GM13977 (cell line): ENCODE measurements at regions not wholly inside any gene's neighbourhood (a gene's known extent, or its start where the extent isn't known, plus 50 kb on each side); places are given as distances from the start of the nearest gene placed in this dataset.

ENCODE experiments used
- DNase-seq: peaks from one replicate; pipeline ENCODE4 v3.0.0; 2012; ENCODE audit warnings: low spot score
- CTCF ChIP-seq: IDR thresholded peaks from 2 replicates; pipeline ENCODE4 v1.5.1; 2012; ENCODE audit warnings: mild to moderate bottlenecking, control low read depth; ENCODE audit not compliant: insufficient read depth; ENCODE audit errors: extremely low read depth, missing control alignments
- in situ Hi-C: fragments of 300-500 bp; cut with MboI; formaldehyde crosslinking; loops from one replicate; pipeline ENCODE4 v1.12.0; 2022; ENCODE audit warnings: low sequenced_read_pairs, low pct_unique_long_range_greater_than_20kb, mixed read lengths, inconsistent platforms; ENCODE audit not compliant: unreplicated experiment

DNA sequence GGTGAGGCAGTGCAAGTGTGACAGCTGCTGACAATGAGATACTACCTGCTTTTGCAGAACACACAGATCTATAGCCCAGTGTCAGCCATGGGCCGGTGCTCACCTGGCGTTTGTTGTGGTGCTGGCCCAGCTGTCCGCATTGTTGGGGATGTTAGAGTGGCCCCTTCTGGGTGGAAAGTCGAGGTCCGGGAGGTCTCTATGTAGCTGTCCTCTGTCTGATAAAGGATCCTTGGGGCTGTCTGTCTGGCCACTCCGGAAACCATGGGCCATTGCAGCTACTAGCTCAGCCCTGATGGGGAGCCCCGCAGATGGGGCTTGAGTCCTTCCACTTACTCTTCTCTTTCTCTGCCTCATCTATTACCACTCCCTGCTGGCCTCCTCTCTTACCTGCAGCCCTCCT lies 181.5 kb upstream of the TSHZ3 start:
- TF ChIP-seq CTCF = no peak
- no peak for DNase-seq
- in situ Hi-C loops = no loop called here

DNA sequence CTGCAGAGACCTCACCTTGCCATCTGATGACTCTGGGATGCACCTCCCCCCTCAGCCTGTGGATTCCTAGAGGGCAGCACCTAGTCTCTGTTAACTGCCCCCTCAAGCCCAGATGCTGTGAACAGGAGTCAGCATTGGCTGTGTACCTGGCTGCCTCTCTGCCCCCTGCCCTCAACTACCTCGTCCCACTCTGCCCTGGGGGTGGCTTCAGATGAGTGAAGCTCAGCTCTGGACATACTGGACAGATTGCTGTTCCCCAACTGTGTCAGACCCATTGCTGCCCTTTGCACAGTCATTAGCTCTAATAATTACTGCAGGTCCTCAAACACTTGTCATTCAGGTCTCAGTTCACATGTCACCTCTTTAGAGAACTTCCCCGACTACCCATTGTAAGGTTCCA lies 182.1 kb upstream of the TSHZ3 start:
- DNase-seq = no peak
- TF ChIP-seq CTCF = no peak
- in situ Hi-C loops = no loop called here

DNA sequence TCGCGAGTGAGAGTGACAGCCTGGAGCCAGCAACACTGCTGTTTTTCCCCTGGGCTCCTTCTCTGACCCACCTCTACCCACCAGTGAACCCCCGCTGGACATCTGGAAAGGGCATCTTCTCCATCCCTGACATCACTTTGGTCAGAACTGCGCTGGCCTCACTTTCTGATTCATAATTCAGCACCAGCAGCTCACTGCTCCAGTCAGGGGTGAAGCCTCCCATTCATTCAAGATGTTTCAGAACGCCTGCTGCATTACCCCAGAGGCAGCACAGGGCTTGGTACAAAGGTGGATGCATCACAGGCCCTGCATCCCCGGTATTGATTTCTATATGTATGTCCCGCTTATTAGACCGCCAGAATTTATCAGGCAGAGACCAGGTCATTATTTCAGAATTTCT lies 182.8 kb upstream of the TSHZ3 start:
- no peak for DNase-seq
- in situ Hi-C loops = no loop called here
- no peak for TF ChIP-seq CTCF

DNA sequence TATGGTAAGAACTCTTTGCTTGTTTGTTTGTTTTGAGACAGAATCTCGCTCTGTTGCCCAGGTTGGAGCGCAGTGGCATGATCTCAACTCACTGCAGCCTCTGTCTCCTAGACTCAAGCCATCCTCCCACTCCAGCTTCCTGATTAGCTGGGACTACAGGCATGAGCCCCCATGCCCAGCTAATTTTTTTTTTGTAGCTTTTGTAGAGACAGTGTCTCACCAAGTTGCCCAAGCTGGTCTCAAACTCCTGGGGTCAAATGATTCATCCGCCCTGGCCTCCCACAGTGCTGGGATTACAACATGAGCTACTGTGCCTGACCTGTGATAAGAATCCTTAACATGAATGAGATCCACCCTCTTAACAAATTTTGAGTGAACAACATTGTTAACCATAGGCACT lies 183.9 kb upstream of the TSHZ3 start:
- no peak for TF ChIP-seq CTCF
- DNase-seq = no peak
- in situ Hi-C loops = no loop called here

GRCh38 chr19:31534231-31534630 lies 185.0 kb upstream of the TSHZ3 start:
- DNase-seq = no peak
- TF ChIP-seq CTCF = no peak
- in situ Hi-C loops = no loop called here

GRCh38 chr19:31534786-31535657 lies 185.8 kb upstream of the TSHZ3 start:
- TF ChIP-seq CTCF = no peak
- DNase-seq = no peak
- in situ Hi-C loops = no loop called here
